CD14-positive monocyte (primary cell): ENCODE measurements at regions not wholly inside any gene's neighbourhood (a gene's known extent, or its start where the extent isn't known, plus 50 kb on each side); places are given as distances from the start of the nearest gene placed in this dataset.

Source experiments
- DNase-seq, 3 donors: peaks; one replicate each; pipeline ENCODE4 v3.0.0-alpha.2; 2011 to 2022
- H2AFZ ChIP-seq: 2 replicates; pipeline ENCODE4 v1.6.0; 2012; ENCODE audit warnings: mild to moderate bottlenecking, low read depth, low read length, inconsistent platforms; ENCODE audit not compliant: insufficient read depth, poor library complexity, severe bottlenecking
- H3K27ac ChIP-seq, 2 donors: 1 replicate in 1 of 2; 2 replicates in 1 of 2; pipeline ENCODE4 v1.5.1; 2012 to 2013; ENCODE audit warnings: low read length in 2 of 2, control low read depth in 1 of 2, inconsistent platforms in 1 of 2, low read depth in 1 of 2, mild to moderate bottlenecking in 1 of 2
- H3K27me3 ChIP-seq, 2 donors: one replicate each; pipeline versions ENCODE4 v1.6.0 to v1.6.1; 2011 to 2013; ENCODE audit warnings: low read length in 2 of 2; ENCODE audit not compliant: control insufficient read depth in 2 of 2, insufficient read depth in 2 of 2
- H3K36me3 ChIP-seq, 2 donors: replicated peaks in 1 of 2; 1 replicate in 1 of 2; 2 replicates in 1 of 2; pipeline versions ENCODE4 v1.5.1 to v1.6.1; 2012 to 2013; ENCODE audit warnings: low read length in 2 of 2, control low read depth in 1 of 2, inconsistent platforms in 1 of 2, mild to moderate bottlenecking in 1 of 2; ENCODE audit not compliant: insufficient read depth in 2 of 2, control insufficient read depth in 1 of 2
- H3K4me1 ChIP-seq, 2 donors: 1 replicate in 1 of 2; 2 replicates in 1 of 2; pipeline versions ENCODE4 v1.5.1 to v1.6.1; 2012 to 2013; ENCODE audit warnings: low read length in 2 of 2, control low read depth in 1 of 2, inconsistent platforms in 1 of 2, mild to moderate bottlenecking in 1 of 2, moderate library complexity in 1 of 2; ENCODE audit not compliant: insufficient read depth in 2 of 2, control insufficient read depth in 1 of 2
- H3K4me2 ChIP-seq: replicated peaks from 2 replicates; pipeline ENCODE3; 2012; ENCODE audit warnings: low read length, moderate library complexity, mild to moderate bottlenecking; ENCODE audit not compliant: poor library complexity, severe bottlenecking; ENCODE audit errors: extremely low read depth
- H3K4me3 ChIP-seq, 3 experiments: fragments of 200-600 bp in 1 of 3; sonication (generic) in 1 of 3; replicated peaks in 1 of 3; 1 replicate in 2 of 3; 2 replicates in 1 of 3; pipeline ENCODE4 v1.5.1; 2011 to 2013; ENCODE audit warnings: low read length in 3 of 3, mild to moderate bottlenecking in 3 of 3, control low read depth in 2 of 3, low read depth in 2 of 3, inconsistent platforms in 1 of 3, moderate library complexity in 1 of 3
- H3K79me2 ChIP-seq: 2 replicates; pipeline ENCODE4 v1.6.0; 2012; ENCODE audit warnings: mild to moderate bottlenecking, control low read depth, inconsistent platforms, low read length, moderate library complexity; ENCODE audit not compliant: insufficient read depth
- H3K9ac ChIP-seq: 2 replicates; pipeline ENCODE4 v1.6.0; 2017; ENCODE audit warnings: low read length, mild to moderate bottlenecking; ENCODE audit not compliant: insufficient read depth, poor library complexity, severe bottlenecking
- H3K9me3 ChIP-seq, 2 donors: replicated peaks in 1 of 2; 1 replicate in 1 of 2; 2 replicates in 1 of 2; pipeline versions ENCODE4 v1.5.1 to v1.6.1; 2012 to 2013; ENCODE audit warnings: low read length in 2 of 2, control low read depth in 1 of 2; ENCODE audit not compliant: control insufficient read depth in 1 of 2, insufficient read depth in 1 of 2
- H4K20me1 ChIP-seq: 2 replicates; pipeline ENCODE4 v1.6.0; 2012; ENCODE audit warnings: mild to moderate bottlenecking, low read length, control low read depth, moderate library complexity; ENCODE audit not compliant: insufficient read depth
- H3K27ac Mint-ChIP-seq, 7 donors: one replicate each; pipeline ENCODE4 v1.8.0; 2020; ENCODE audit warnings: mild to moderate bottlenecking in 7 of 7, mixed read lengths in 7 of 7, moderate library complexity in 6 of 7, inconsistent platforms in 2 of 7
- H3K27me3 Mint-ChIP-seq, 3 donors: one replicate each; pipeline ENCODE4 v1.8.0; 2021 to 2022; ENCODE audit warnings: low read depth in 3 of 3, mild to moderate bottlenecking in 3 of 3, mixed read lengths in 3 of 3, moderate library complexity in 3 of 3, inconsistent platforms in 1 of 3
- H3K36me3 Mint-ChIP-seq, 2 donors: one replicate each; pipeline ENCODE4 v1.8.0; 2020; ENCODE audit warnings: mixed read lengths in 2 of 2, inconsistent platforms in 1 of 2, mild to moderate bottlenecking in 1 of 2
- H3K4me1 Mint-ChIP-seq: one replicate; pipeline ENCODE4 v1.8.0; 2020; ENCODE audit warnings: mild to moderate bottlenecking, mixed read lengths
- H3K4me3 Mint-ChIP-seq, 2 donors: one replicate each; pipeline ENCODE4 v1.8.0; 2020; ENCODE audit warnings: mild to moderate bottlenecking in 2 of 2, mixed read lengths in 2 of 2, moderate library complexity in 1 of 2
- H3K9me3 Mint-ChIP-seq, 7 donors: one replicate each; pipeline ENCODE4 v1.8.0; 2020 to 2022; ENCODE audit warnings: mixed read lengths in 7 of 7, mild to moderate bottlenecking in 6 of 7, moderate library complexity in 6 of 7, inconsistent platforms in 2 of 7
- WGBS: methylation state at CpG from one replicate; pipeline ENCODE4 v1.1.5; 2013; ENCODE audit warnings: missing lambda C conversion rate; ENCODE audit not compliant: insufficient coverage; 5-methylcytosine and 5-hydroxymethylcytosine counted together
- intact Hi-C, 2 donors: fragments of 100-400 bp; cut with micrococcal nuclease; formaldehyde crosslinking; loops; one replicate each; pipeline versions ENCODE4 v1.15.0 to v1.15.1; 2023
- TF ChIP-seq, protein P1 (sequence below): fragments of 200-600 bp; IDR thresholded peaks from one replicate; pipeline ENCODE4 v1.8.0; 2022; ENCODE audit warnings: antibody characterized with exemption, mild to moderate bottlenecking

DNA sequence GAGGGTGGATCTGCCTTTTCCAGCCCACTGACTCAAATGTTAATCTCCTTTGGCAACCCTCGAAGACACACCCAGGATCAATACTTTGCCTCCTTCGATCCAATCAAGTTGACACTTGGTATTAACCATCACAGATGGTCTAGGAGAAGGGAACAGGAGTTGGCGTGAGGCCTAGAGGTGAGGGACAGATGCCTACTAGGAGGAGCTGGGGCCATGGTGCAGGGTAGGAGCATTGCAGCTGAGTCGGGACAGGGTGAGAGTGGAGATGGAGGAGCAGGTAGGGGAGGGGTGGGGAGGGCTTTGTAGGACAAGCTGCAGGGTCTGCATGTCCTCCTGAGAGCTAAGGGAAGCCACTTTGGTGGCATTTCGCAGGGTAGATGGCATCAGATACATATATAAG lies 140.0 kb downstream of the VAPA start:
- TF ChIP-seq, protein P1, sequence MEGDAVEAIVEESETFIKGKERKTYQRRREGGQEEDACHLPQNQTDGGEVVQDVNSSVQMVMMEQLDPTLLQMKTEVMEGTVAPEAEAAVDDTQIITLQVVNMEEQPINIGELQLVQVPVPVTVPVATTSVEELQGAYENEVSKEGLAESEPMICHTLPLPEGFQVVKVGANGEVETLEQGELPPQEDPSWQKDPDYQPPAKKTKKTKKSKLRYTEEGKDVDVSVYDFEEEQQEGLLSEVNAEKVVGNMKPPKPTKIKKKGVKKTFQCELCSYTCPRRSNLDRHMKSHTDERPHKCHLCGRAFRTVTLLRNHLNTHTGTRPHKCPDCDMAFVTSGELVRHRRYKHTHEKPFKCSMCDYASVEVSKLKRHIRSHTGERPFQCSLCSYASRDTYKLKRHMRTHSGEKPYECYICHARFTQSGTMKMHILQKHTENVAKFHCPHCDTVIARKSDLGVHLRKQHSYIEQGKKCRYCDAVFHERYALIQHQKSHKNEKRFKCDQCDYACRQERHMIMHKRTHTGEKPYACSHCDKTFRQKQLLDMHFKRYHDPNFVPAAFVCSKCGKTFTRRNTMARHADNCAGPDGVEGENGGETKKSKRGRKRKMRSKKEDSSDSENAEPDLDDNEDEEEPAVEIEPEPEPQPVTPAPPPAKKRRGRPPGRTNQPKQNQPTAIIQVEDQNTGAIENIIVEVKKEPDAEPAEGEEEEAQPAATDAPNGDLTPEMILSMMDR = no peak
- Mint-ChIP-seq H3K36me3 (no peaks in the 10 kb centered on the region), H3K4me1 (peaks cover 44% of the 10 kb centered on the region), H3K27me3 (peaks cover 0 to 3% (median 2%) of the 10 kb centered on the region in 3 donors), H3K27ac (no peak overlapping the region), H3K4me3 (no peak overlapping the region), H3K9me3 (no peaks in the 10 kb centered on the region)
- Histone ChIP-seq H3K4me1 (peaks cover 45 to 47% of the 10 kb centered on the region in 2 donors), H3K27ac (no peak overlapping the region), H3K9me3 (no peaks in the 10 kb centered on the region), H2AFZ (no peak overlapping the region), H3K36me3 (no peaks in the 10 kb centered on the region), H4K20me1 (no peaks in the 10 kb centered on the region), H3K79me2 (no peaks in the 10 kb centered on the region), H3K4me2 (no peak overlapping the region), H3K9ac (no peak overlapping the region), H3K4me3 (no peak overlapping the region), H3K27me3 (no peaks in the 10 kb centered on the region)
- no peak for DNase-seq
- no CpG with 5 or more reads among the region's 5 CpGs for WGBS
- intact Hi-C loops = loop anchor here in 1 of 2 donors (10.0 kb wide), 1 partner anchor 49 kb away; no protein-coding TSS in a partner anchor

DNA sequence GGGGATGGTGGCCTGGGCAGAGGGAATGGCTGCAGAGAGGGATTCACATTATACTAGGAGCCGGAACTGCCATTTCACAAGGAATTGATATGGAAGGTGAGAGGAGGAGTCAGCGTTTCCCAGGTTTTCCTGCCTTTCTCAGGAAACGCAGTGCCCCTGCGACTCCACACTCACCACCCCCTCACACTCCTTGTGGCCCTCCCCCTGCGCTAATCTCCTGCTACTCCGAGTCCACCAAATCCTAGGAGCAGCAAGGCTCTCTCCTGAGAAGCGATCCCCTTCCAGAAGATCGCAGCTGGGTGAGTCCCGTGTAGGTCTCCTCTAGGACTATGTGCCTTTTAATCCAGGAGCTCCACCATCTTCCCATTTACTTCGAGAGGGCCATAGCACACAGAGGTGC lies 140.6 kb downstream of the VAPA start:
- Histone ChIP-seq H3K27me3 (no peaks in the 10 kb centered on the region), H3K4me1 (peaks cover 50 to 52% of the 10 kb centered on the region in 2 donors), H2AFZ (no peak overlapping the region), H3K36me3 (no peaks in the 10 kb centered on the region), H3K9ac (no peak overlapping the region), H3K4me2 (no peak overlapping the region), H3K4me3 (no peak overlapping the region), H3K27ac (no peak overlapping the region), H3K79me2 (no peaks in the 10 kb centered on the region), H3K9me3 (no peaks in the 10 kb centered on the region), H4K20me1 (no peaks in the 10 kb centered on the region)
- Mint-ChIP-seq H3K27me3 (peaks cover 0 to 2% (median 2%) of the 10 kb centered on the region in 3 donors), H3K4me1 (peaks cover 49% of the 10 kb centered on the region), H3K9me3 (no peaks in the 10 kb centered on the region), H3K36me3 (no peaks in the 10 kb centered on the region), H3K27ac (no peak overlapping the region), H3K4me3 (no peak overlapping the region)
- intact Hi-C loops = loop anchor here in 1 of 2 donors (10.0 kb wide), 1 partner anchor 50 kb away; no protein-coding TSS in a partner anchor
- TF ChIP-seq, protein P1 = no peak
- 100% methylated on average over 8 of the region's 10 CpGs for WGBS
- no peak for DNase-seq
